H1 (cell line): ENCODE measurements at regions not wholly inside any gene's neighbourhood (a gene's known extent, or its start where the extent isn't known, plus 50 kb on each side); places are given as distances from the start of the nearest gene placed in this dataset.

Experiments used
- CTCF ChIA-PET: fragments of 300-600 bp; sonication (Branson Sonifier 250); formaldehyde crosslinking; loops from one replicate; lab custom pipeline; 2021; ENCODE audit not compliant: partially characterized antibody; lab: Charles Lee
- POLR2A ChIA-PET: fragments of 300-600 bp; sonication (Branson Sonifier 250); formaldehyde crosslinking; loops from one replicate; lab custom pipeline; 2021; ENCODE audit warnings: inconsistent platforms; ENCODE audit not compliant: partially characterized antibody; lab: Charles Lee
- DNase-seq, 2 experiments: peaks; one replicate each; pipeline versions ENCODE4 v3.0.0 to v3.0.0-alpha.2; 2010 to 2022; ENCODE audit warnings: low spot score in 2 of 2, low read depth in 1 of 2, mixed read lengths in 1 of 2
- FAIRE-seq: peaks from 2 replicates; lab custom pipeline; 2011; peaks lifted over from hg19 to GRCh38; lab: Jason Lieb, UNC
- H2AFZ ChIP-seq: 2 replicates; pipeline ENCODE4 v1.8.1; 2012; ENCODE audit warnings: low read length, inconsistent platforms
- H2AK5ac ChIP-seq: 2 replicates; pipeline ENCODE4 v1.6.1; 2013; ENCODE audit warnings: low read depth, low read length
- H2BK120ac ChIP-seq: replicated peaks from 2 replicates; pipeline ENCODE3; 2013; ENCODE audit warnings: low read depth, low read length, inconsistent platforms
- H2BK12ac ChIP-seq: 2 replicates; pipeline ENCODE4 v1.6.1; 2013; ENCODE audit warnings: low read depth, low read length
- H2BK15ac ChIP-seq: 2 replicates; pipeline ENCODE4 v1.6.1; 2013; ENCODE audit warnings: low read length
- H2BK20ac ChIP-seq: 2 replicates; pipeline ENCODE4 v1.6.1; 2013; ENCODE audit warnings: low read length
- H2BK5ac ChIP-seq: 2 replicates; pipeline ENCODE4 v1.6.1; 2013; ENCODE audit warnings: low read depth, low read length
- H3K14ac ChIP-seq: 2 replicates; pipeline ENCODE4 v1.6.1; 2013; ENCODE audit warnings: inconsistent platforms; ENCODE audit not compliant: insufficient read length
- H3K18ac ChIP-seq: 2 replicates; pipeline ENCODE4 v1.6.1; 2013; ENCODE audit warnings: low read length; ENCODE audit errors: extremely low read depth
- H3K23ac ChIP-seq: 2 replicates; pipeline ENCODE4 v1.6.1; 2013; ENCODE audit warnings: inconsistent platforms; ENCODE audit not compliant: insufficient read length
- H3K23me2 ChIP-seq: 2 replicates; pipeline ENCODE4 v1.6.1; 2013; ENCODE audit warnings: low read depth, low read length
- H3K27ac ChIP-seq: 2 replicates; pipeline ENCODE4 v1.6.1; 2011; ENCODE audit warnings: low read depth, low read length, inconsistent platforms
- H3K27me3 ChIP-seq, 4 experiments: replicated peaks in 1 of 4; 1 replicate in 1 of 4; 2 replicates in 3 of 4; pipeline versions ENCODE4 v1.6.1 to v1.8.1; 2011 to 2013; ENCODE audit warnings: low read length in 3 of 4, mild to moderate bottlenecking in 3 of 4, inconsistent platforms in 2 of 4, mixed read lengths in 2 of 4, moderate library complexity in 1 of 4; ENCODE audit not compliant: control insufficient read depth in 3 of 4, insufficient read depth in 3 of 4; ENCODE audit errors: extremely low read depth in 1 of 4
- H3K36me3 ChIP-seq, 4 experiments: 2 replicates each; pipeline versions ENCODE4 v1.6.1 to v1.8.1; 2011 to 2013; ENCODE audit warnings: mild to moderate bottlenecking in 4 of 4, low read length in 3 of 4, moderate library complexity in 2 of 4, control low read depth in 1 of 4, inconsistent platforms in 1 of 4; ENCODE audit not compliant: insufficient read depth in 4 of 4, control insufficient read depth in 2 of 4
- H3K4ac ChIP-seq: replicated peaks from 2 replicates; pipeline ENCODE3; 2013; ENCODE audit warnings: low read length, low read depth, mixed read lengths, inconsistent platforms; ENCODE audit not compliant: insufficient read length
- H3K4me1 ChIP-seq, 4 experiments: replicated peaks in 1 of 4; 1 replicate in 1 of 4; 2 replicates in 3 of 4; pipeline versions ENCODE4 v1.6.1 to v1.8.1; 2011 to 2013; ENCODE audit warnings: low read length in 3 of 4, inconsistent platforms in 2 of 4, mixed read lengths in 1 of 4; ENCODE audit not compliant: insufficient read depth in 4 of 4, control insufficient read depth in 3 of 4
- H3K4me2 ChIP-seq, 2 experiments: 2 replicates each; pipeline versions ENCODE4 v1.6.1 to v1.8.1; 2011 to 2013; ENCODE audit warnings: low read depth in 2 of 2, low read length in 2 of 2, control low read depth in 1 of 2, inconsistent platforms in 1 of 2, mild to moderate bottlenecking in 1 of 2; ENCODE audit not compliant: insufficient read depth in 1 of 2
- H3K4me3 ChIP-seq, 4 experiments: fragments of 200-600, 300-600 bp in 1 of 4; sonication (generic), shearing (Covaris generic), sonication (Bioruptor Twin) in 1 of 4; 2 replicates each; pipeline versions ENCODE4 v1.5.1 to v1.8.1; 2011 to 2016; ENCODE audit warnings: low read length in 4 of 4, low read depth in 3 of 4, control low read depth in 2 of 4, inconsistent platforms in 2 of 4, mild to moderate bottlenecking in 2 of 4, mixed read lengths in 1 of 4, moderate library complexity in 1 of 4; ENCODE audit not compliant: insufficient read depth in 2 of 4; ENCODE audit errors: extremely low read depth in 1 of 4
- H3K56ac ChIP-seq: replicated peaks from 2 replicates; pipeline ENCODE3; 2013; ENCODE audit warnings: low read depth, mild to moderate bottlenecking, mixed read lengths, low read length, inconsistent platforms; ENCODE audit not compliant: insufficient read length
- H3K79me1 ChIP-seq: 2 replicates; pipeline ENCODE4 v1.6.1; 2013; ENCODE audit warnings: low read depth, low read length, control low read depth
- H3K79me2 ChIP-seq, 2 experiments: 2 replicates each; pipeline versions ENCODE4 v1.6.1 to v1.8.1; 2012 to 2013; ENCODE audit warnings: low read length in 2 of 2, mild to moderate bottlenecking in 2 of 2, inconsistent platforms in 1 of 2; ENCODE audit not compliant: insufficient read depth in 2 of 2, control insufficient read depth in 1 of 2
- H3K9ac ChIP-seq, 4 experiments: replicated peaks in 1 of 4; 1 replicate in 1 of 4; 2 replicates in 3 of 4; pipeline versions ENCODE4 v1.6.1 to v1.8.1; 2011 to 2013; ENCODE audit warnings: low read depth in 3 of 4, low read length in 3 of 4, control low read depth in 2 of 4, mild to moderate bottlenecking in 2 of 4, moderate library complexity in 2 of 4, inconsistent platforms in 1 of 4; ENCODE audit errors: extremely low read depth in 1 of 4
- H3K9me3 ChIP-seq, 2 experiments: 2 replicates each; pipeline versions ENCODE4 v1.6.1 to v1.8.1; 2012 to 2013; ENCODE audit warnings: mild to moderate bottlenecking in 2 of 2, moderate library complexity in 2 of 2, control low read depth in 1 of 2, inconsistent platforms in 1 of 2, low read depth in 1 of 2, low read length in 1 of 2, mixed read lengths in 1 of 2; ENCODE audit not compliant: insufficient read depth in 2 of 2
- H4K20me1 ChIP-seq, 2 experiments: replicated peaks in 1 of 2; 2 replicates each; pipeline versions ENCODE3 to v1.8.1; 2011 to 2013; ENCODE audit warnings: inconsistent platforms in 2 of 2, low read length in 2 of 2, mild to moderate bottlenecking in 1 of 2; ENCODE audit not compliant: insufficient read depth in 2 of 2, control insufficient read depth in 1 of 2
- H4K5ac ChIP-seq: 2 replicates; pipeline ENCODE4 v1.6.1; 2013; ENCODE audit warnings: low read length, low read depth, mixed read lengths, inconsistent platforms; ENCODE audit not compliant: insufficient read length
- H4K8ac ChIP-seq: 2 replicates; pipeline ENCODE4 v1.8.0; 2013; ENCODE audit warnings: mild to moderate bottlenecking, moderate library complexity, low read length, inconsistent platforms; ENCODE audit not compliant: insufficient read depth; ENCODE audit errors: extremely low read depth
- H4K91ac ChIP-seq: replicated peaks from 2 replicates; pipeline ENCODE3; 2013; ENCODE audit warnings: low read length, mixed read lengths, inconsistent platforms; ENCODE audit not compliant: insufficient read length
- BCL11A ChIP-seq, 2 experiments: IDR thresholded peaks; one replicate each; pipeline ENCODE4 v1.6.1; 2011; ENCODE audit warnings: low read depth in 2 of 2, low read length in 2 of 2, mild to moderate bottlenecking in 2 of 2
- JUN ChIP-seq: IDR thresholded peaks from 2 replicates; pipeline ENCODE4 v1.6.1; 2011; ENCODE audit warnings: low read depth, mild to moderate bottlenecking, improper control_type of control experiment, low read length
- KDM4A ChIP-seq: IDR thresholded peaks from one replicate; pipeline ENCODE4 v1.7.1; 2012; ENCODE audit warnings: low read depth, mild to moderate bottlenecking, moderate library complexity, low read length, inconsistent platforms; ENCODE audit not compliant: severe bottlenecking
- MAFK ChIP-seq: IDR thresholded peaks from 2 replicates; pipeline ENCODE4 v1.6.1; 2012; ENCODE audit warnings: low read depth, mild to moderate bottlenecking, improper control_type of control experiment, low read length
- POLR2A ChIP-seq, 2 experiments: IDR thresholded peaks; 1 replicate in 1 of 2; 2 replicates in 1 of 2; pipeline ENCODE4 v1.6.1; 2011; ENCODE audit warnings: low read depth in 2 of 2, low read length in 2 of 2, mild to moderate bottlenecking in 2 of 2; ENCODE audit errors: control extremely low read depth in 1 of 2
- SIX5 ChIP-seq: IDR thresholded peaks from 2 replicates; pipeline ENCODE4 v1.6.1; 2011; ENCODE audit warnings: mild to moderate bottlenecking, low read depth, low read length
- WGBS, 2 experiments: shearing (Covaris generic) in 1 of 2; methylation state at CpG; one replicate each; pipeline versions ENCODE4 v1.1.6 to v1.1.7; 2013 to 2015; ENCODE audit warnings: low lambda C conversion rate in 2 of 2, mixed read lengths in 2 of 2, inconsistent platforms in 1 of 2, low coverage in 1 of 2, missing lambda C conversion rate in 1 of 2; ENCODE audit not compliant: insufficient replicate concordance in 2 of 2, insufficient coverage in 1 of 2, insufficient read length in 1 of 2; ENCODE audit errors: extremely low coverage in 1 of 2, missing lambda C conversion rate in 1 of 2; 5-methylcytosine and 5-hydroxymethylcytosine counted together

DNA sequence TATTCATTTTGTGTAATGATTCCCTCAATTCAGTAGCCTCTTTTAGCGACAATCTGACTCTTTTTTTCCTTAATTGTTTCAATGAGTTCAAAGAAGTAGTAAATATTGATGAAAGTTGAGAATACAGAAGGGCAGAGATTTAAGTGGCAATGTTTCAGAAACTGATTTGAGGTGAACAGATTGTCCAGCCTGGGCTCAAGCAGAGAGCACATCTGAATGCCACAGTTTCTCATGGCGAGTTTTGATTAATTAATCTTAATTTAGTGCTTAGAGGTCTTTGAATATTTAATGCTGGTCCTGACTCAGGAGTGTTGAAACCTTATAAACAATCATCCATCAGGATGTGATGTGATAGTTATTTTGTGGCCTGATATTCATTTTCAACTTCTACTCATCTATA, 890.7 kb upstream of the SLITRK6 start:
- no peak overlapping the region for H4K8ac ChIP-seq
- no peak overlapping the region for H2AFZ ChIP-seq
- DNase-seq (no peak), FAIRE-seq (no peak)
- no peaks in the 10 kb centered on the region for H4K20me1 ChIP-seq
- no peak overlapping the region for H2BK12ac ChIP-seq
- no peak overlapping the region for H3K23ac ChIP-seq
- H3K9me3 ChIP-seq: no peaks in the 10 kb centered on the region
- no peaks in the 10 kb centered on the region for H3K4me1 ChIP-seq
- no peak overlapping the region for H2BK20ac ChIP-seq
- H3K4me2 ChIP-seq: no peak overlapping the region
- H2AK5ac ChIP-seq: no peak overlapping the region
- no peaks in the 10 kb centered on the region for H3K79me2 ChIP-seq
- H2BK120ac ChIP-seq: no peak overlapping the region
- H4K5ac ChIP-seq: no peak overlapping the region
- no peak overlapping the region for H2BK5ac ChIP-seq
- no peaks in the 10 kb centered on the region for H3K23me2 ChIP-seq
- H3K36me3 ChIP-seq: no peaks in the 10 kb centered on the region
- H3K14ac ChIP-seq: no peak overlapping the region
- H3K79me1 ChIP-seq: no peaks in the 10 kb centered on the region
- H2BK15ac ChIP-seq: no peak overlapping the region
- H3K18ac ChIP-seq: no peak overlapping the region
- no peaks in the 10 kb centered on the region for H3K27me3 ChIP-seq
- no peak overlapping the region for H3K27ac ChIP-seq
- H3K4ac ChIP-seq: no peak overlapping the region
- no peak overlapping the region for H3K4me3 ChIP-seq
- no peak overlapping the region for H3K9ac ChIP-seq
- POLR2A ChIA-PET: no interaction called here
- WGBS, 2 experiments: 89% methylated on average over 2 of the region's 2 CpGs; no CpG with 5 or more reads in 1 of the 2 experiments
- no peak overlapping the region for H3K56ac ChIP-seq
- H4K91ac ChIP-seq: no peak overlapping the region
- CTCF ChIA-PET: interaction anchor here (1.0 kb wide), 1 partner anchor 155 kb away, joined by 3 read pairs; no protein-coding TSS in a partner anchor
- TF ChIP-seq JUN: no peak
- TF ChIP-seq MAFK: no peak
- TF ChIP-seq KDM4A: no peak
- no peak for TF ChIP-seq BCL11A (IDR thresholded peaks at IDR 0.05; ENCODE audit: low read depth in 2 of 2, low read length in 2 of 2)
- no peak for TF ChIP-seq SIX5
- TF ChIP-seq POLR2A (IDR thresholded peaks at IDR 0.05; ENCODE audit: control extremely low read depth in 1 of 2, low read depth in 2 of 2, low read length in 2 of 2): no peak
